PC-3 (cell line): ENCODE measurements at regions not wholly inside any gene's neighbourhood (a gene's known extent, or its start where the extent isn't known, plus 50 kb on each side); places are given as distances from the start of the nearest gene placed in this dataset.

Experiments used
- EZH2 ChIP-seq: fragments of 300-600 bp; sonication (generic); IDR thresholded peaks from one replicate; pipeline ENCODE4 v1.6.1; 2017; ENCODE audit warnings: antibody characterized with exemption, mild to moderate bottlenecking, low read length; ENCODE audit not compliant: unreplicated experiment
- EZH2phosphoT487 ChIP-seq: fragments of 300-600 bp; sonication (generic); IDR thresholded peaks from 2 replicates; pipeline ENCODE4 v1.6.1; 2018; ENCODE audit warnings: mild to moderate bottlenecking, antibody characterized with exemption, low read length, borderline replicate concordance
- TF ChIP-seq, protein P1 (sequence below): fragments of 300-600 bp; sonication (generic); conservative IDR thresholded peaks from 2 replicates; pipeline ENCODE4 v1.5.1; 2017; ENCODE audit warnings: antibody characterized with exemption, low read depth, mild to moderate bottlenecking, low read length

GRCh38 chr18:60541661-60542060, 169.1 kb upstream of the MC4R start:
- TF ChIP-seq, protein P1, sequence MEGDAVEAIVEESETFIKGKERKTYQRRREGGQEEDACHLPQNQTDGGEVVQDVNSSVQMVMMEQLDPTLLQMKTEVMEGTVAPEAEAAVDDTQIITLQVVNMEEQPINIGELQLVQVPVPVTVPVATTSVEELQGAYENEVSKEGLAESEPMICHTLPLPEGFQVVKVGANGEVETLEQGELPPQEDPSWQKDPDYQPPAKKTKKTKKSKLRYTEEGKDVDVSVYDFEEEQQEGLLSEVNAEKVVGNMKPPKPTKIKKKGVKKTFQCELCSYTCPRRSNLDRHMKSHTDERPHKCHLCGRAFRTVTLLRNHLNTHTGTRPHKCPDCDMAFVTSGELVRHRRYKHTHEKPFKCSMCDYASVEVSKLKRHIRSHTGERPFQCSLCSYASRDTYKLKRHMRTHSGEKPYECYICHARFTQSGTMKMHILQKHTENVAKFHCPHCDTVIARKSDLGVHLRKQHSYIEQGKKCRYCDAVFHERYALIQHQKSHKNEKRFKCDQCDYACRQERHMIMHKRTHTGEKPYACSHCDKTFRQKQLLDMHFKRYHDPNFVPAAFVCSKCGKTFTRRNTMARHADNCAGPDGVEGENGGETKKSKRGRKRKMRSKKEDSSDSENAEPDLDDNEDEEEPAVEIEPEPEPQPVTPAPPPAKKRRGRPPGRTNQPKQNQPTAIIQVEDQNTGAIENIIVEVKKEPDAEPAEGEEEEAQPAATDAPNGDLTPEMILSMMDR: no peak
- TF ChIP-seq EZH2 (no peak), EZH2phosphoT487 (no peak)
